Spleen (tissue), 11 donors: ENCODE measurements at regions not wholly inside any gene's neighbourhood (a gene's known extent, or its start where the extent isn't known, plus 50 kb on each side); places are given as distances from the start of the nearest gene placed in this dataset.
A peak's percentile ranks its signal among the peaks of the same experiment; 100 is the strongest.

Experiments used
- DNase-seq: peaks from one replicate; pipeline ENCODE4 v3.0.0-alpha.2; 2020
- H3K27ac ChIP-seq, 8 donors: fragments of 200-600 bp; sonication (generic) in 7 of 8; 1 replicate in 4 of 8; 2 replicates in 4 of 8; pipeline versions ENCODE4 v1.5.0 to v1.8.0; 2016 to 2021; ENCODE audit warnings: inconsistent platforms in 4 of 8, mild to moderate bottlenecking in 4 of 8, moderate library complexity in 1 of 8
- H3K27me3 ChIP-seq, 7 donors: fragments of 200-600 bp; sonication (generic) in 6 of 7; replicated peaks in 1 of 7; 1 replicate in 4 of 7; 2 replicates in 3 of 7; pipeline versions ENCODE4 v1.5.0 to v1.8.0; 2016 to 2021; ENCODE audit warnings: inconsistent platforms in 3 of 7, mild to moderate bottlenecking in 1 of 7
- H3K36me3 ChIP-seq, 6 donors: fragments of 200-600 bp; sonication (generic) in 5 of 6; 1 replicate in 4 of 6; 2 replicates in 2 of 6; pipeline versions ENCODE4 v1.5.0 to v1.8.0; 2016 to 2021; ENCODE audit warnings: inconsistent platforms in 2 of 6
- H3K4me1 ChIP-seq, 6 donors: fragments of 200-600 bp; sonication (generic) in 5 of 6; 1 replicate in 3 of 6; 2 replicates in 3 of 6; pipeline versions ENCODE4 v1.5.0 to v1.8.0; 2016 to 2021; ENCODE audit warnings: inconsistent platforms in 3 of 6
- H3K4me3 ChIP-seq, 8 donors: fragments of 200-600 bp; sonication (generic) in 7 of 8; 1 replicate in 4 of 8; 2 replicates in 4 of 8; pipeline versions ENCODE4 v1.5.0 to v1.8.0; 2016 to 2021; ENCODE audit warnings: inconsistent platforms in 4 of 8, mild to moderate bottlenecking in 4 of 8, moderate library complexity in 2 of 8
- H3K9me3 ChIP-seq, 8 donors: fragments of 200-600 bp; sonication (generic) in 7 of 8; 1 replicate in 4 of 8; 2 replicates in 4 of 8; pipeline versions ENCODE4 v1.5.0 to v1.8.0; 2016 to 2021; ENCODE audit warnings: inconsistent platforms in 4 of 8
- POLR2A ChIP-seq, 3 donors: fragments of 450-650 bp; IDR thresholded peaks; one replicate each; pipeline ENCODE4 v1.5.1; 2017; ENCODE audit warnings: antibody characterized with exemption in 3 of 3, mild to moderate bottlenecking in 1 of 3
- POLR2AphosphoS5 ChIP-seq, 3 donors: sonication (generic); formaldehyde crosslinking; IDR thresholded peaks; one replicate each; pipeline ENCODE4 v1.5.1; 2017; ENCODE audit warnings: antibody characterized with exemption in 3 of 3
- WGBS, 5 donors: extraction: QIAGEN DNeasy Blood & Tissue Kit in 3 of 5; methylation state at CpG; one replicate each; pipeline versions ENCODE4 v1.1.5 to v1.1.7; 2013 to 2018; 5-methylcytosine and 5-hydroxymethylcytosine counted together
- intact Hi-C: fragments of 100-400 bp; cut with DNase I; formaldehyde crosslinking; loops from one replicate; pipeline ENCODE4 v1.15.0; 2023; ENCODE audit warnings: low total_unique reads
- TF ChIP-seq, protein P1 (sequence below), 11 experiments: fragments of 200-600 bp in 7 of 11; fragments of 450-650 bp in 4 of 11; sonication (generic) in 4 of 11; IDR thresholded peaks in 8 of 11; conservative IDR thresholded peaks in 3 of 11; 1 replicate in 7 of 11; 2 replicates in 4 of 11; pipeline versions ENCODE4 v1.4.0 to v1.8.0; 2016 to 2021; ENCODE audit warnings: antibody characterized with exemption in 11 of 11, inconsistent platforms in 4 of 11, mild to moderate bottlenecking in 1 of 11
- donor health status: healthy with polysubstance abuse.
- donor health status: DM: no; HTN: no; CAD: no; lungs with moderate emphysema.
- donor health status: DM: no; HTN: no; CAD: no.
- donor health status: Bipolar disorder and iron deficiency.
- donor health status: healthy.
- donor health status: DM: no; HTN: no; CAD: no.
- donor health status: DM: yes; HTN: yes; CAD: no.

DNA sequence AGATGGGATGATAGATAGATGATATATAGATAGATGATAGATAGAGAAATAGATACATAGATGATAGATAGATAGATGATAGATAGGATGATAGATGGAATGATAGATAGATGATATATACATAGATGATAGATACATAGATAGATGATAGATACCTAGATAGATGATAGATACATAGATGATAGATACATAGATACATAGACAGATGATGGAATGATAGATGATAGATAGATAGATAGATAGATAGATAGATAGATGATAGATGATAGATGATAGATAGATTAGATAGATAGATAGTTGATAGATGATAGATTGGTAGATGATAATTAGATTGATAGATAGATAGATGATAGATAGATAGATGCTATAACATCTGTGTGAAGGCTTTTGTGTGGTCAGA is 201.7 kb upstream of the RAB4A start:
- intact Hi-C loops = no loop called here
- H3K27ac ChIP-seq = peak overlapping the region in 5 of 8 donors; percentile 72 to 89 (median 87)

DNA sequence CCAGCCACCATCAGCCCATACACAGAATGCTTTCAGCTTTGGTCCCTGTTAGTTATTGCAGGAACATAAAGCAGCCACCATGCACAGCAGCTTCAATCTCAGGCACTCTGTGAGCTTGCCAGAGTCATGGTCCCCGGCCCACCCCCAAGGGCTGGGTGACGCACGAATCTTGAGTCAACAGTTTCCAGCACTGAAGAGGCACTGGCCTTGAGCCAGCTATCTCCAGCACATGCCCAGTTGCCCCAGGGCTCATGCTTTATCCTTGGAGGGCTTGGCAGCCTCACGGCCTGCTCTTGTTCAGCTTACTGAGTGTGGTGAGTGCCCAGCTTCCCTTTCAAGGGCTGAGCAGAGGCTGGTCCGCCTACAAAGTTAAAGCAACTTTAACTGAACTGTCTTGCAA is 200.7 kb upstream of the RAB4A start:
- no peaks in the 10 kb centered on the region for H3K9me3 ChIP-seq
- H3K36me3 ChIP-seq = no peaks in the 10 kb centered on the region
- no peak overlapping the region for H3K4me3 ChIP-seq
- peak; percentile 86 for DNase-seq
- H3K4me1 ChIP-seq = peaks cover 8 to 59% (median 43%) of the 10 kb centered on the region in 6 donors
- H3K27me3 ChIP-seq = no peaks in the 10 kb centered on the region
- H3K27ac ChIP-seq = peak overlapping the region in 6 of 8 donors; percentile 42 to 89 (median 74)
- intact Hi-C loops = no loop called here
- peak; percentile 66 to 69 (median 66) for TF ChIP-seq POLR2AphosphoS5 (IDR thresholded peaks at IDR 0.05)
- TF ChIP-seq, protein P1, sequence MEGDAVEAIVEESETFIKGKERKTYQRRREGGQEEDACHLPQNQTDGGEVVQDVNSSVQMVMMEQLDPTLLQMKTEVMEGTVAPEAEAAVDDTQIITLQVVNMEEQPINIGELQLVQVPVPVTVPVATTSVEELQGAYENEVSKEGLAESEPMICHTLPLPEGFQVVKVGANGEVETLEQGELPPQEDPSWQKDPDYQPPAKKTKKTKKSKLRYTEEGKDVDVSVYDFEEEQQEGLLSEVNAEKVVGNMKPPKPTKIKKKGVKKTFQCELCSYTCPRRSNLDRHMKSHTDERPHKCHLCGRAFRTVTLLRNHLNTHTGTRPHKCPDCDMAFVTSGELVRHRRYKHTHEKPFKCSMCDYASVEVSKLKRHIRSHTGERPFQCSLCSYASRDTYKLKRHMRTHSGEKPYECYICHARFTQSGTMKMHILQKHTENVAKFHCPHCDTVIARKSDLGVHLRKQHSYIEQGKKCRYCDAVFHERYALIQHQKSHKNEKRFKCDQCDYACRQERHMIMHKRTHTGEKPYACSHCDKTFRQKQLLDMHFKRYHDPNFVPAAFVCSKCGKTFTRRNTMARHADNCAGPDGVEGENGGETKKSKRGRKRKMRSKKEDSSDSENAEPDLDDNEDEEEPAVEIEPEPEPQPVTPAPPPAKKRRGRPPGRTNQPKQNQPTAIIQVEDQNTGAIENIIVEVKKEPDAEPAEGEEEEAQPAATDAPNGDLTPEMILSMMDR (IDR thresholded peaks at IDR 0.05 in 8 of 11, conservative IDR thresholded peaks at IDR 0.05 in 3 of 11) = no peak
- WGBS, 5 donors = 30 to 51% (median 31%) methylated on average over 5 of the region's 5 CpGs

More for the DNA sequence above, 201.7 kb upstream of the RAB4A start:
- Histone ChIP-seq H3K9me3 (no peaks in the 10 kb centered on the region), H3K4me3 (no peak overlapping the region), H3K27me3 (no peaks in the 10 kb centered on the region), H3K36me3 (no peaks in the 10 kb centered on the region), H3K4me1 (peaks cover 8 to 69% (median 45%) of the 10 kb centered on the region in 6 donors)
- no peak for DNase-seq
- TF ChIP-seq POLR2AphosphoS5 (IDR thresholded peaks at IDR 0.05) (no peak), POLR2A (IDR thresholded peaks at IDR 0.05) (no peak)
- TF ChIP-seq, protein P1 (IDR thresholded peaks at IDR 0.05 in 8 of 11, conservative IDR thresholded peaks at IDR 0.05 in 3 of 11) = no peak

DNA sequence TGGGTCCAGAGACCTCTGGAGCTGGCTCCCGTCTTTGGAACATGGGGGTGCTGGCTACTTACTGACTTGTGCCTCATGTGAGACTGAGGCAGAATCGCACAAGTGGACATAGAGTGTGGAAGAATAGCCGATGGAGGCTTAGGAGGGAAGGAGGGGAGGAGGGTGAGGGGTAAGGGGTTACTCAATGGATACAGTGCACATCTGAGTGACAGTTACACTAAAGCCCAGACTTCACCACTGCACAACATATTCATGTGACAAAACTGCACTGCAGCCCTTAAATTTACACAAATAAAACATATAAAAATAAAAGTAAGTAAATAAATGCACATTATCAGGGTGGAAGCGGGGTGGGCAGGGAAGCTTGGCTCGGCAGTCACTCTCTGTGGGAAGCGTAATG is 197.7 kb upstream of the RAB4A start:
- DNase-seq = no peak
- Histone ChIP-seq H3K4me3 (no peak overlapping the region), H3K27ac (no peak overlapping the region), H3K27me3 (no peaks in the 10 kb centered on the region), H3K36me3 (no peaks in the 10 kb centered on the region), H3K9me3 (no peaks in the 10 kb centered on the region), H3K4me1 (peaks cover 4 to 30% (median 21%) of the 10 kb centered on the region in 6 donors)
- WGBS, 5 donors = 84 to 92% (median 88%) methylated on average over 6 of the region's 6 CpGs
- TF ChIP-seq POLR2A (IDR thresholded peaks at IDR 0.05) (no peak), POLR2AphosphoS5 (IDR thresholded peaks at IDR 0.05) (no peak)
- intact Hi-C loops = no loop called here

DNA sequence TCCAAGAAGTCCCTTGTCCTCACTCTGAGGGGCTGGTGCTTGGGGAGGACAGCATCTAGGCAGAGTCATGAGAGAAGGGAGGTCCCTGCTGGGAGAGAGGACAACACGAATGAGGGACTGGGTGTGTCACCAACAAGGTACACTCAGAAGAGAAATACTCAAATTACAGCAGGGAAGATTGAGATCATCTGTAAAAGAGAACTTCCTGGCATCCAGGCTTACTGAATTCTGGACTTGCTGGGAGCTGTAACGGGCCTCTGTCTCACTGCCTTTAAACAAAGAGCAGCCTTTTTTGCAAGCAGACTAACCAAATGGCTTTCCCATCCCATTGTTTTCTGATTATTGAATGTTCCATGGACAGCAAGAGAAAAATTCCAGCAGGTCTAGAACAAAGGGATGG is 195.7 kb upstream of the RAB4A start:
- Histone ChIP-seq H3K36me3 (no peaks in the 10 kb centered on the region), H3K4me3 (no peak overlapping the region), H3K9me3 (no peaks in the 10 kb centered on the region), H3K27ac (no peak overlapping the region), H3K27me3 (no peaks in the 10 kb centered on the region), H3K4me1 (peaks cover under 1 to 11% (median 7%) of the 10 kb centered on the region in 6 donors)
- no peak for DNase-seq
- intact Hi-C loops = no loop called here
- TF ChIP-seq POLR2A (IDR thresholded peaks at IDR 0.05) (no peak), POLR2AphosphoS5 (IDR thresholded peaks at IDR 0.05) (no peak)
- TF ChIP-seq, protein P1 (IDR thresholded peaks at IDR 0.05 in 8 of 11, conservative IDR thresholded peaks at IDR 0.05 in 3 of 11) = no peak
- 64 to 85% (median 74%) methylated on average over 2 of the region's 2 CpGs for WGBS, 5 donors

DNA sequence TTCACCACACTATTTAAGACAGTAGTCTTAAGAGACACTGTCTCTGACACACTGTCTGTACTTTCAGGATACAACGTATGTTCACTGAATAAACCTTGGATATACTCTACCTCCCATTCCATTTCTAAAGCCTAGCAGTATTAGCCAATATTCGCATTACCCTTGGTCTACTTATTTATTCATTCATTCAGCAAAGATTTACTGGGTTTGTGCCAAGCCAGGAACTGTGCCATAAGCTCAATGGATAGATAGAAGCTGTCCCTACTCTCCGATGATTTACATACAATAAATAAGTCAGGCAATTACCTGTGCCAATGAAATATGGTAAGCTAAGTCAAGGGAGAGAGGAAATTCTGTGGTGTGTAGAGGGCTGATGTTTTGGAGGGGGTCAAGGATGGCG is 195.2 kb upstream of the RAB4A start:
- no peak overlapping the region for H3K4me3 ChIP-seq
- intact Hi-C loops = no loop called here
- 86 to 95% (median 91%) methylated on average over 4 of the region's 4 CpGs for WGBS, 5 donors
- H3K27ac ChIP-seq = no peak overlapping the region
- no peaks in the 10 kb centered on the region for H3K36me3 ChIP-seq
- peaks cover 0 to 4% (median 0%) of the 10 kb centered on the region in 8 donors for H3K9me3 ChIP-seq
- H3K27me3 ChIP-seq = no peaks in the 10 kb centered on the region
- H3K4me1 ChIP-seq = peaks cover 0 to 6% (median 2%) of the 10 kb centered on the region in 6 donors
- no peak for DNase-seq
- no peak for TF ChIP-seq POLR2A (IDR thresholded peaks at IDR 0.05)
